ENCODE measurements at regions not wholly inside any gene's neighbourhood (a gene's known extent, or its start where the extent isn't known, plus 50 kb on each side); places are given as distances from the start of the nearest gene placed in this dataset.

- ATAC-seq (ENCODE audit: low read depth) (no peak), DNase-seq (no peak)
- Histone ChIP-seq H4K20me1 (ENCODE audit: control insufficient read depth, insufficient read depth, low read length, poor library complexity, severe bottlenecking) (no peaks in the 10 kb centered on the region), H3K4me2 (replicated peaks; ENCODE audit: low read depth, low read length, poor library complexity, severe bottlenecking) (no peak overlapping the region), H3K4me3 (ENCODE audit: control extremely low read depth in 1 of 5, extremely low read depth in 1 of 5, insufficient read depth in 1 of 5, low read depth in 2 of 5, low read length in 4 of 5) (no peak overlapping the region), H3K27ac (ENCODE audit: low read length in 2 of 2) (no peak overlapping the region), H3K4me1 (ENCODE audit: control insufficient read depth in 2 of 2, insufficient read depth in 2 of 2, low read length in 2 of 2) (no peaks in the 10 kb centered on the region), H3K9me3 (ENCODE audit: control extremely low read depth in 1 of 3, control insufficient read depth in 2 of 3, insufficient read depth in 1 of 3, low read length in 2 of 3) (peaks cover 0 to 12% (median 0%) of the 10 kb centered on the region in 3 donors), H3K9ac (ENCODE audit: low read length) (no peak overlapping the region), H3K36me3 (replicated peaks in 1 of 2; ENCODE audit: control extremely low read depth in 1 of 2, control insufficient read depth in 1 of 2, extremely low read depth in 1 of 2, insufficient read depth in 2 of 2, low read length in 1 of 2) (no peaks in the 10 kb centered on the region), H2AFZ (ENCODE audit: insufficient read depth, low read depth, low read length, poor library complexity, severe bottlenecking) (no peak overlapping the region), H3K27me3 (replicated peaks in 1 of 4; ENCODE audit: control extremely low read depth in 1 of 4, control insufficient read depth in 3 of 4, insufficient read depth in 4 of 4, low read length in 3 of 4) (no peaks in the 10 kb centered on the region), H3K79me2 (ENCODE audit: control insufficient read depth, insufficient read depth, low read length) (no peaks in the 10 kb centered on the region)
- peaks cover 3% of the 10 kb centered on the region for H3K27me3 Mint-ChIP-seq
- no peak overlapping the region for H3K27ac Mint-ChIP-seq
- ChIA-PET POLR2A (no interaction called here), CTCF (no interaction called here)
- TF ChIP-seq, protein P1, sequence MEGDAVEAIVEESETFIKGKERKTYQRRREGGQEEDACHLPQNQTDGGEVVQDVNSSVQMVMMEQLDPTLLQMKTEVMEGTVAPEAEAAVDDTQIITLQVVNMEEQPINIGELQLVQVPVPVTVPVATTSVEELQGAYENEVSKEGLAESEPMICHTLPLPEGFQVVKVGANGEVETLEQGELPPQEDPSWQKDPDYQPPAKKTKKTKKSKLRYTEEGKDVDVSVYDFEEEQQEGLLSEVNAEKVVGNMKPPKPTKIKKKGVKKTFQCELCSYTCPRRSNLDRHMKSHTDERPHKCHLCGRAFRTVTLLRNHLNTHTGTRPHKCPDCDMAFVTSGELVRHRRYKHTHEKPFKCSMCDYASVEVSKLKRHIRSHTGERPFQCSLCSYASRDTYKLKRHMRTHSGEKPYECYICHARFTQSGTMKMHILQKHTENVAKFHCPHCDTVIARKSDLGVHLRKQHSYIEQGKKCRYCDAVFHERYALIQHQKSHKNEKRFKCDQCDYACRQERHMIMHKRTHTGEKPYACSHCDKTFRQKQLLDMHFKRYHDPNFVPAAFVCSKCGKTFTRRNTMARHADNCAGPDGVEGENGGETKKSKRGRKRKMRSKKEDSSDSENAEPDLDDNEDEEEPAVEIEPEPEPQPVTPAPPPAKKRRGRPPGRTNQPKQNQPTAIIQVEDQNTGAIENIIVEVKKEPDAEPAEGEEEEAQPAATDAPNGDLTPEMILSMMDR (IDR thresholded peaks at IDR 0.05): no peak
- TF ChIP-seq EZH2 (IDR thresholded peaks at IDR 0.05; ENCODE audit: borderline replicate concordance, insufficient read depth, low read depth, low read length, poor library complexity, severe bottlenecking): no peak
- H3K4me1 Mint-ChIP-seq: no peaks in the 10 kb centered on the region
- H3K9me3 Mint-ChIP-seq (ENCODE audit: insufficient read depth): no peaks in the 10 kb centered on the region
- 86% methylated on average over 11 of the region's 33 CpGs for WGBS (ENCODE audit: insufficient coverage)
- intact Hi-C loops (cut with micrococcal nuclease): no loop called here
- no peak overlapping the region for H3K4me3 Mint-ChIP-seq
Measured at GRCh38 chr11:134522782-134523570, 110.9 kb upstream of the B3GAT1 start.

DNA sequence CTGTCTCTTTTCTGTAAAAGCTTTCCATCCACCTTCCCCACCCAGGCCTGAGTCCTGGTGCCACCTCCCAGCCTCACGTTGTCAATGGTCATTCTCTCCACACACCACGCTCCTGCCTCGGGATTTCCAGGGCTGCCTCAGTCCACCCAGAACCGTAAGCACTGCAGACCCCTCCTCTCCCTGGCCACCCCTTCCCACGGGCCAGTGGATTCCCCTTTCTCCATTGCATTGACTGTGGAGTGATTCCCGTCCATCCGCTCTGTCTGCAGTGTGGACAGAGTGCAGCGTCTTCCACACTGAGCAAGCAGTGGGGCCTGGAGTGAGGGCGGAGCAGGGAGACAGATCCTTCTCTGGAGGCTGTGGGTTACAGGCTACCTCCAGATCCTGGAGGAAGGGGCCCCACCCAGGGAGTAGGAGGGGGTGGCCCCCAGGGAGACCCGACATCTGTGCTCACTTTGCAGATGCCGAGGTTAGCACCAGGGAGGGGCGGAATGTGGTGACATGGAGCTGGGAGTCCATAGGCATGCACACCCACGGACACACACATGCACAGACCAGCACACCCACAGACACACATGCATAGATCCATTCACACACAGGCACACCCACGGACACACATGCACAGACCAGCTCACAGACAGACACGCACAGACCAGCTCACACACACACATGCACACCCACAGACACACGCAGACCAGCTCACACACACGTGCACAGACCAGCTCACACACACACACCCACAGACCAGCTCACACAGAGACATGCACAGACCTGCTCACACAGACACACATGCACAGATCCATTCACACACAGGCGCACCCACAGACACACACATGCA, 109.6 kb upstream of the B3GAT1 start:
- DNase-seq (no peak), ATAC-seq (ENCODE audit: low read depth) (no peak)
- Histone ChIP-seq H3K79me2 (ENCODE audit: control insufficient read depth, insufficient read depth, low read length) (no peaks in the 10 kb centered on the region), H2AFZ (ENCODE audit: insufficient read depth, low read depth, low read length, poor library complexity, severe bottlenecking) (no peak overlapping the region), H3K4me1 (ENCODE audit: control insufficient read depth in 2 of 2, insufficient read depth in 2 of 2, low read length in 2 of 2) (no peaks in the 10 kb centered on the region), H3K27me3 (replicated peaks in 1 of 4; ENCODE audit: control extremely low read depth in 1 of 4, control insufficient read depth in 3 of 4, insufficient read depth in 4 of 4, low read length in 3 of 4) (no peaks in the 10 kb centered on the region), H3K9ac (ENCODE audit: low read length) (no peak overlapping the region), H3K36me3 (replicated peaks in 1 of 2; ENCODE audit: control extremely low read depth in 1 of 2, control insufficient read depth in 1 of 2, extremely low read depth in 1 of 2, insufficient read depth in 2 of 2, low read length in 1 of 2) (no peaks in the 10 kb centered on the region), H4K20me1 (ENCODE audit: control insufficient read depth, insufficient read depth, low read length, poor library complexity, severe bottlenecking) (no peaks in the 10 kb centered on the region), H3K4me3 (ENCODE audit: control extremely low read depth in 1 of 5, extremely low read depth in 1 of 5, insufficient read depth in 1 of 5, low read depth in 2 of 5, low read length in 4 of 5) (no peak overlapping the region), H3K27ac (ENCODE audit: low read length in 2 of 2) (no peak overlapping the region), H3K9me3 (ENCODE audit: control extremely low read depth in 1 of 3, control insufficient read depth in 2 of 3, insufficient read depth in 1 of 3, low read length in 2 of 3) (peaks cover 0 to 12% (median 0%) of the 10 kb centered on the region in 3 donors), H3K4me2 (replicated peaks; ENCODE audit: low read depth, low read length, poor library complexity, severe bottlenecking) (no peak overlapping the region)
- Mint-ChIP-seq H3K27me3 (peaks cover 3% of the 10 kb centered on the region), H3K4me1 (no peaks in the 10 kb centered on the region), H3K9me3 (ENCODE audit: insufficient read depth) (no peaks in the 10 kb centered on the region), H3K27ac (no peak overlapping the region), H3K4me3 (no peak overlapping the region)
- ChIA-PET POLR2A (no interaction called here), CTCF (no interaction called here)
- intact Hi-C loops (cut with micrococcal nuclease): no loop called here
- WGBS (ENCODE audit: insufficient coverage): 88% methylated on average over 13 of the region's 18 CpGs
- TF ChIP-seq, protein P1 (IDR thresholded peaks at IDR 0.05): no peak
- no peak for TF ChIP-seq EZH2 (IDR thresholded peaks at IDR 0.05; ENCODE audit: borderline replicate concordance, insufficient read depth, low read depth, low read length, poor library complexity, severe bottlenecking)
